ENCODE measurements at regions not wholly inside any gene's neighbourhood (a gene's known extent, or its start where the extent isn't known, plus 50 kb on each side); places are given as distances from the start of the nearest gene placed in this dataset.
"Not testable (repeated sequence)": the region's sequence is repeated elsewhere in the genome, so short reads cannot be mapped to it uniquely, and the experiment has no call there.

- DNase-seq (ENCODE audit: low spot score) = no peak
These were observed 185.5 kb downstream of the TEX13C start for GRCh38 chrX:125505207-125505606.

- no peak for DNase-seq (ENCODE audit: low spot score)
These were observed 187.4 kb downstream of the TEX13C start for GRCh38 chrX:125507119-125507518.

GRCh38 chrX:125520029-125520428, 200.4 kb downstream of the TEX13C start:
- no peak for DNase-seq (ENCODE audit: low spot score)

- DNase-seq (ENCODE audit: low spot score) = no peak
These were observed 203.1 kb downstream of the TEX13C start for GRCh38 chrX:125522752-125523151.

- no peak for DNase-seq (ENCODE audit: low spot score)
These were observed 212.9 kb downstream of the TEX13C start for GRCh38 chrX:125532411-125533089.

GRCh38 chrX:125533352-125533751, 213.7 kb downstream of the TEX13C start:
- DNase-seq (ENCODE audit: low spot score) = no peak

- no peak for DNase-seq (ENCODE audit: low spot score)
These were observed 224.5 kb downstream of the TEX13C start for GRCh38 chrX:125544031-125544660.

GRCh38 chrX:125544856-125545255, 225.2 kb downstream of the TEX13C start:
- no peak for DNase-seq (ENCODE audit: low spot score)

GRCh38 chrX:125577479-125577878, 257.8 kb downstream of the TEX13C start:
- no peak for DNase-seq (ENCODE audit: low spot score)

GRCh38 chrX:125604448-125604847, 284.8 kb downstream of the TEX13C start:
- DNase-seq (ENCODE audit: low spot score) = no peak

- DNase-seq (ENCODE audit: low spot score) = no peak
These were observed 285.5 kb downstream of the TEX13C start for GRCh38 chrX:125605145-125605544.

- not testable (repeated sequence) for DNase-seq (ENCODE audit: low spot score)
These were observed 295.1 kb downstream of the TEX13C start for GRCh38 chrX:125614591-125615343.

GRCh38 chrX:125620715-125621587, 301.3 kb downstream of the TEX13C start:
- no peak for DNase-seq (ENCODE audit: low spot score)

GRCh38 chrX:125621588-125621927, 301.9 kb downstream of the TEX13C start:
- no peak for DNase-seq (ENCODE audit: low spot score)

- no peak for DNase-seq (ENCODE audit: low spot score)
These were observed 303.2 kb downstream of the TEX13C start for GRCh38 chrX:125622899-125623298.

GRCh38 chrX:125627676-125628075, 308.0 kb downstream of the TEX13C start:
- DNase-seq (ENCODE audit: low spot score) = no peak

- DNase-seq (ENCODE audit: low spot score) = no peak
These were observed 308.8 kb downstream of the TEX13C start for GRCh38 chrX:125628435-125628834.

GRCh38 chrX:125641405-125641804, 321.7 kb downstream of the TEX13C start:
- no peak for DNase-seq (ENCODE audit: low spot score)

GRCh38 chrX:125646195-125646594, 326.5 kb downstream of the TEX13C start:
- DNase-seq (ENCODE audit: low spot score) = no peak

GRCh38 chrX:125651426-125651825, 331.8 kb downstream of the TEX13C start:
- DNase-seq (ENCODE audit: low spot score) = no peak

- DNase-seq (ENCODE audit: low spot score) = no peak
These were observed 334.8 kb downstream of the TEX13C start for GRCh38 chrX:125654501-125654900.

- DNase-seq (ENCODE audit: low spot score) = no peak
These were observed 354.1 kb downstream of the TEX13C start for GRCh38 chrX:125673758-125674157.
